HPDE6-E6E7 (cell line): ENCODE measurements at regions not wholly inside any gene's neighbourhood (a gene's known extent, or its start where the extent isn't known, plus 50 kb on each side); places are given as distances from the start of the nearest gene placed in this dataset.

Experiments
- DNase-seq: peaks from one replicate; pipeline ENCODE4 v3.0.0; 2011; ENCODE audit warnings: missing footprints; ENCODE audit errors: extremely low spot score

DNA sequence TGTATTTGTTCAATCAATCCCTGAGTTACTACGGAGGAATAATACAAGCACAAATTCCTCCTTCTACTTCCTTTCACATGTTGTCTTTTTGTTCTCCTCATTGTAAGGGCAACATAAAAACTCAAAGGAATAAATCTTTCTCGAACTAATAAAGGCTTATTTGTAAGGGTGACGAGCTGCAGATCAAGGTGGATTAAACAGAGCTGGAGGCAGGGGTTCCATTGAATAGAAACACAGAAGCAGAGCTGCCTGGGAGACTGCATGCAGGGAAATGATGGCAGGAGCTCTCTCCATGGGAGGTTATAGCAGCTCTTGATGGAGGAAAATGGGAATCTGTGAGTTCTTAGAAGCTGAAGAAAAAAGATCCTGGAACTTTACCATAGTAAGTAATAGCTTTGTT lies 160.2 kb downstream of the CYYR1 start:
- no peak for DNase-seq

GRCh38 chr21:26409735-26410134 lies 163.4 kb downstream of the CYYR1 start:
- no peak for DNase-seq

DNA sequence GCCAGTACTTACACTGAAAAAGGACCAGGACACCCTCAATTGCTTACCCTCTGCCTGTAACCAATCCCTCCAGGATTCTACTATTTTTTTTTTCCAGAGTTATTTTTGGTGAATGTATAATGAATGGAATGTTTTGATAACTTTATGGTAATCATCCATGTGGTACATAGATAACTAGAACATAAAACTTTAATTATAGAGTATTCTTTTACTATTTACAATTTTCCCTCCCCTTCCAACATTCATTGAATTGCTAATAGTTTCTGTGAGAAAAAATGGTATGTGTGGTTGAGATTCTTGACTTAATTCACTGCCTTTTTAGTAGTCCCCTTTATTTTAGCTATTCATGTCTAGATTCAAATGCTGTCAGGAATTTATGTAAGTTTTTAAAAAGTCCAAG lies 164.6 kb downstream of the CYYR1 start:
- no peak for DNase-seq

DNA sequence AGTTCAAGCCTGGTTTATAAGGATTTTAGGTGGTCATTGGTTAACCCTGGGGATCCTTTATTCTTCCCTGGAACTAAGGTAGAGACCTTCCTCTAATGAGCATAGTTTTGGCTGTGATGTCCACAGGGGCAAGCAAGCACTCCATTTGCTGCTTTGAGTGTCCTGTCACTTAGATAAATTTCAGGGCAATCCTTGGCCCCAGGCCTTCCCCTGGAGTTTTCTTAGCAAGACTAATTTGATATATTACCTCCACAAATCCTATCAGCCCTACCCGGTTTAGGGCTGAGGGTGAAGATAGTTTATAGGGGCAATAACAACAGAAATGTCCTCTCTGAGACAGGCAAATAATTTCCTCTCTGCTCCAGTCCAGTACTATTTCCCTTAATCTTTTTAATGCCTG lies 166.6 kb downstream of the CYYR1 start:
- no peak for DNase-seq

- DNase-seq = peak; percentile 55
Measured at GRCh38 chr21:26405735-26406361, 167.2 kb downstream of the CYYR1 start.

- DNase-seq = no peak
Measured at GRCh38 chr21:26405071-26405470, 168.0 kb downstream of the CYYR1 start.

- no peak for DNase-seq
Measured at GRCh38 chr21:26404288-26404687, 168.8 kb downstream of the CYYR1 start.

- DNase-seq = no peak
Measured at GRCh38 chr21:26403321-26403720, 169.8 kb downstream of the CYYR1 start.

- DNase-seq = no peak
Measured at GRCh38 chr21:26397545-26397944, 175.5 kb downstream of the CYYR1 start.

DNA sequence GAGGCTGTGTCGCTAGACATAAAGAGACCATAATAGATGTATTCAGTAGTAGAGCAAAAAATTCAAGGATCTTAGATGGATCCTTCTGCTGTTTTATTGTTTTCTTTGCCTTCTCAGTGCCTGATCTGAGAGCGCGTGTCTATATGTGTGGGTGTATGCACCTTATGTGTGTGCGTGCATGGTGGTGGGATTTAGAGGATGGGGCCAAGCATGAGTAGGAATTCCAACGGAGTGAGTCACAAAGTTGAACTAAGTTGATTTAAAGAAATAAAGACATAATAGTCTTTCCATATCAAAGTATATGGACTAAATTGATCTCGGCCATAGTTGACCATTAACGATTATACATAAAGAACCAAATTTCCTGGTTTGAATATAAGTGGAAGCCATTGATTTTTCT lies 178.7 kb downstream of the CYYR1 start:
- no peak for DNase-seq

DNA sequence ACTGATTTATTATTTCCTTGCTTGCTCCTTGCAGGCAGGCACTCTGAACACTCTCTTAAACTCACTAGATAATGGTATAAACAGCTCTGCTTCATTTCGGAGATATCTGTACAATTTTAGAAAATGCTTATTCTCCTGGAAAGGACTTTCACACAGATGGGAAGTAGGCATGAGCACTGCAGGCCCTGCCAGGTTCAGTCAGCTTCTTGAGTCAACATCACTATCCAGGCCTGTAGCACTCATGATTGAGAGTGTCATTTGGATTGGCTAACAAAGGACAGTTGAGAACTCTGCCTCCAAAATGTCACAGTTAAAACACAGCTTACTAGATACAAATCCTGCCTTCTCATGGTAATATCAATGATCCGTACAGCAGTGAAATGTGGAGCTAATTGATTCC lies 181.9 kb downstream of the CYYR1 start:
- DNase-seq = no peak

DNA sequence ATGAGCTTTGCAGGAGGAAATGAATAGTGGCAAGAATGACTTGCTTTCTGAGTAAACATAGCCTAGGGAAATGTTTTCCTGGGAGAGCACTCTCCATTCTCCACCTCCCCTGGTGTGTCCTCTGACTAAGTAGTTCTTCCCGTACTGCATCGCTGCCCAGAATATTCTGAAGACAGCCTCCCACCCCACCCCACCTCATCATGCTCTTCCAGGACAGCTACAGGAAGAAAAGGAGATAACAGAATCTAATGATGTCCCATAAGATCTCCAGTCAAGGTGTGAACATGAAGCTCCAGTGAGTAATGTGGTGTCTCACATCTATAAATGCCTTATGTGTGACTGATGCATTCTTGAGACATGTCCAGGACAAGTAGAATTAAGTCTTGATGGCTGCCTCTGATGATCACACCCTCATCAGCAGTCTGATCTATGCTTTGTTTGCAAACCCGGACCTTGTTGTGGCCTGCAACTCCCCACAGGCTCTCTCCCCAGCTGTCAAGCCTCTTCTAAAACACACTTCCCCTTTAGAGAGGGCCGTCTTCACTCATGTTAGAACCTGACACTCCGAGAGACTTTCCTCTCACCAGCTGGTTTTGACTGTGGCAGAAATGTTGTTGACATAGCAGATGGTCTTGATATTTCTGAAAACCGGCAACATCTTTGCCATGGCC lies 183.0 kb downstream of the CYYR1 start:
- DNase-seq = peak; percentile 78

DNA sequence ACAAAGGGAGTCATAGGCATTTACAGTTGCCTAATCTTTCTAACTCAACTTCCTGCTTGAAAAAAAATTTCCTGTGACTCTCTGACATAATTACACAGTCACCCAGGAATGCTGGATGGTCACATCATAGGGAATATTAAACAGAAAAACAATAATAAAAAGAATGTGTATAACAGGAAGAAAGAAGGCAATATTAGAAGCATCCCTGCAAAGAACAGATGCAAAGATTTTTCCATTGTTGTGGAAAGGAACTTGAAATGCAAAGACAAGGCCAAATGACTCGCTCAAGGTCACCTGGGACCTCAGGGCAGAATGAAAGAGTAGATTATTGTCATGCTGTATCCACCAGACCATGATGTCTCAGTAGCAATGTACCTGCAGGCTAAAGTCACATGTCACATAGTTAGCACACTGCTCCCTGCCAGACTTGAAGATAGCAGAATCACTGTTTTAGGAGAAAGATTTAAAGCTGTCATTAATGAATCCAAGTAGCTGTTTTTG lies 184.3 kb downstream of the CYYR1 start:
- no peak for DNase-seq

- no peak for DNase-seq
Measured at GRCh38 chr21:26385721-26386120, 187.4 kb downstream of the CYYR1 start.

- DNase-seq = no peak
Measured at GRCh38 chr21:26379561-26379960, 193.5 kb downstream of the CYYR1 start.

- no peak for DNase-seq
Measured at GRCh38 chr21:26377111-26377694, 195.9 kb downstream of the CYYR1 start.

- DNase-seq = no peak
Measured at GRCh38 chr21:26374817-26375216, 198.3 kb downstream of the CYYR1 start.

GRCh38 chr21:26368591-26369320 lies 198.2 kb upstream of the APP start:
- no peak for DNase-seq

- DNase-seq = peak; percentile 28
Measured at GRCh38 chr21:26366781-26367180, 196.2 kb upstream of the APP start.

DNA sequence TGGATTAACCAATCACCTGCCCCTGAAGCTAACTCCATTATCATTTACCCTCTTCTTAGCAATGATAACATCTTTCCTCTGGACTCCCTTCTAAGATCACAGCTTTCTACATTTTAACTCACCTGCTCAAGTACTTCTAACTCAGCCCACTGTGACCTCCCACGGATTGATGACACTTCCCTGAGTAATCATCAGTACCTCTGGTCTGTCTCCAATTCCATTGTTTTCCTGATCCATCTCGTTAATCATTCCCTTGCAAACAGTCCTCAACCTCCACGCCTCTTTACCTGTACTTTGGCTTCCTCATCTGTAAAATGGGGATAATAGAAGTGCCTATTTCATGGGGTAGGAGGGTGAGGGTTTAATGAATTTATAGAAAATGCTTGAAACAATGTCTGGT lies 195.3 kb upstream of the APP start:
- DNase-seq = no peak

- DNase-seq = peak; percentile 16
Measured at GRCh38 chr21:26351661-26352060, 181.1 kb upstream of the APP start.

DNA sequence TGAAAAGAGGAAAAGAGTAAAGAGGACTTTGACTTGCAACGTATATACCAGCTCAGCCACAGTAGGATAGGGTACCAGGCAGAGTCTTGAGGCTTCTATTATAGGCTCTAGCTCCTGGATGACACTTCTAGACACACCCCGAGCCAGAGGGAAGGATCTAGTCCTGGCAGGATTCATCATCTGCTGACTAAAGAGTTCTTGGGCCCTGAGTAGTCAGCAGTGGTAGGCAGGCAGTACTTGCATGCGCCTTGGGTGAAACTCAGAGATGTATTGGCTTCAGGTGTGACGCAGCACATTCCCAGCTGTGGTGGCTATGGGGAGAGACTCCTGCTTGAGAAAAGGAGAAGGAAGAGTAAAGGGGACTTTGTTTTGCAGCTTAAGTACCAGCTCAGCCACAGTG lies 162.3 kb upstream of the APP start:
- DNase-seq = no peak
